GM21526 (cell line): ENCODE measurements at regions not wholly inside any gene's neighbourhood (a gene's known extent, or its start where the extent isn't known, plus 50 kb on each side); places are given as distances from the start of the nearest gene placed in this dataset.
"Not testable (repeated sequence)": the region's sequence is repeated elsewhere in the genome, so short reads cannot be mapped to it uniquely, and the experiment has no call there.

Experiments used
- ATAC-seq: cut with Tn5 transposase; IDR thresholded peaks from one replicate; pipeline ENCODE4 v1.9.1; 2021; ENCODE audit warnings: moderate library complexity; ENCODE audit not compliant: unreplicated experiment, low FRiP score

GRCh38 chr22:47617186-47617585 lies 854.7 kb downstream of the TBC1D22A start:
- ATAC-seq: no peak

GRCh38 chr22:47616396-47617020 lies 854.1 kb downstream of the TBC1D22A start:
- ATAC-seq: no peak

GRCh38 chr22:47615051-47615450 lies 852.6 kb downstream of the TBC1D22A start:
- ATAC-seq: no peak

GRCh38 chr22:47613606-47614350 lies 851.3 kb downstream of the TBC1D22A start:
- no peak for ATAC-seq

- ATAC-seq: not testable (repeated sequence)
Observed at GRCh38 chr22:47613181-47613580, 850.7 kb downstream of the TBC1D22A start.

- ATAC-seq: no peak
Observed at GRCh38 chr22:47612311-47612910, 850.0 kb downstream of the TBC1D22A start.

- no peak for ATAC-seq
Observed at GRCh38 chr22:47610764-47611163, 848.3 kb downstream of the TBC1D22A start.

GRCh38 chr22:47610281-47610680 lies 847.8 kb downstream of the TBC1D22A start:
- no peak for ATAC-seq

GRCh38 chr22:47609653-47610052 lies 847.2 kb downstream of the TBC1D22A start:
- ATAC-seq: no peak

GRCh38 chr22:47608421-47608820 lies 846.0 kb downstream of the TBC1D22A start:
- no peak for ATAC-seq

- no peak for ATAC-seq
Observed at GRCh38 chr22:47607486-47607885, 845.0 kb downstream of the TBC1D22A start.

GRCh38 chr22:47606426-47606825 lies 844.0 kb downstream of the TBC1D22A start:
- no peak for ATAC-seq

- ATAC-seq: no peak
Observed at GRCh38 chr22:47605886-47606285, 843.4 kb downstream of the TBC1D22A start.

- ATAC-seq: no peak
Observed at GRCh38 chr22:47605441-47605840, 843.0 kb downstream of the TBC1D22A start.

GRCh38 chr22:47604563-47604962 lies 842.1 kb downstream of the TBC1D22A start:
- ATAC-seq: no peak

GRCh38 chr22:47602732-47603131 lies 840.3 kb downstream of the TBC1D22A start:
- no peak for ATAC-seq

- no peak for ATAC-seq
Observed at GRCh38 chr22:47601666-47602065, 839.2 kb downstream of the TBC1D22A start.

- no peak for ATAC-seq
Observed at GRCh38 chr22:47600791-47601625, 838.6 kb downstream of the TBC1D22A start.

GRCh38 chr22:47600281-47600680 lies 837.8 kb downstream of the TBC1D22A start:
- no peak for ATAC-seq

GRCh38 chr22:47599753-47600152 lies 837.3 kb downstream of the TBC1D22A start:
- ATAC-seq: no peak

- no peak for ATAC-seq
Observed at GRCh38 chr22:47598864-47599263, 836.4 kb downstream of the TBC1D22A start.
